GM12875 (cell line): ENCODE measurements at regions not wholly inside any gene's neighbourhood (a gene's known extent, or its start where the extent isn't known, plus 50 kb on each side); places are given as distances from the start of the nearest gene placed in this dataset.

Source experiments
- H3K4me3 ChIP-seq: one replicate; pipeline ENCODE4 v1.5.1; 2011; ENCODE audit warnings: low read depth, low read length, control low read depth
- TF ChIP-seq, protein P1 (sequence below): IDR thresholded peaks from 2 replicates; pipeline ENCODE4 v1.5.1; 2011; ENCODE audit warnings: low read depth, mild to moderate bottlenecking, control low read depth, inconsistent platforms, low read length, moderate library complexity, borderline replicate concordance; ENCODE audit not compliant: insufficient read depth

DNA sequence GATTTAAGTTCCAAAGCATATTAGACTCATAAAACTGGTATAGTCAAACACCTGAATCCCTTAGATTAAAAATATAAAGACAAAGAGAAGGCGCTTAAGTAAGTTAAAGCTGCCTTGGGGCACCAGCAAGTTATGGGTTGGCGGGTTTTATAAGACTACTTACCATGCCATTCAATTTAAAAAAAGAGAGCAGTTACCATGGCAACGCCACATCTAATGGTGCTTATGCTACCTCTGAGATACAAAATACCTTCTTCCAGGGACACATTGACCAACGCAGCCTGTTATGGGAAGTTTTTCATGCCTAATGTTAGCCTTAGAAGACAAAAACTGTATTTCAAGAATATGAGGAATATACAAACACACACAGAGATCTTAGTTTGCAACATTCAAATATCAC lies 713.6 kb downstream of the RNF144B start:
- no peak overlapping the region for H3K4me3 ChIP-seq
- TF ChIP-seq, protein P1, sequence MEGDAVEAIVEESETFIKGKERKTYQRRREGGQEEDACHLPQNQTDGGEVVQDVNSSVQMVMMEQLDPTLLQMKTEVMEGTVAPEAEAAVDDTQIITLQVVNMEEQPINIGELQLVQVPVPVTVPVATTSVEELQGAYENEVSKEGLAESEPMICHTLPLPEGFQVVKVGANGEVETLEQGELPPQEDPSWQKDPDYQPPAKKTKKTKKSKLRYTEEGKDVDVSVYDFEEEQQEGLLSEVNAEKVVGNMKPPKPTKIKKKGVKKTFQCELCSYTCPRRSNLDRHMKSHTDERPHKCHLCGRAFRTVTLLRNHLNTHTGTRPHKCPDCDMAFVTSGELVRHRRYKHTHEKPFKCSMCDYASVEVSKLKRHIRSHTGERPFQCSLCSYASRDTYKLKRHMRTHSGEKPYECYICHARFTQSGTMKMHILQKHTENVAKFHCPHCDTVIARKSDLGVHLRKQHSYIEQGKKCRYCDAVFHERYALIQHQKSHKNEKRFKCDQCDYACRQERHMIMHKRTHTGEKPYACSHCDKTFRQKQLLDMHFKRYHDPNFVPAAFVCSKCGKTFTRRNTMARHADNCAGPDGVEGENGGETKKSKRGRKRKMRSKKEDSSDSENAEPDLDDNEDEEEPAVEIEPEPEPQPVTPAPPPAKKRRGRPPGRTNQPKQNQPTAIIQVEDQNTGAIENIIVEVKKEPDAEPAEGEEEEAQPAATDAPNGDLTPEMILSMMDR = no peak

GRCh38 chr6:19102936-19103335 lies 715.8 kb downstream of the RNF144B start:
- TF ChIP-seq, protein P1 = no peak
- no peak overlapping the region for H3K4me3 ChIP-seq

- TF ChIP-seq, protein P1 = no peak
- H3K4me3 ChIP-seq = no peak overlapping the region
Measured at GRCh38 chr6:19107468-19107867, 720.3 kb downstream of the RNF144B start.

- H3K4me3 ChIP-seq = no peak overlapping the region
- TF ChIP-seq, protein P1 = no peak
Measured at GRCh38 chr6:19121521-19121920, 715.6 kb upstream of the ID4 start.

DNA sequence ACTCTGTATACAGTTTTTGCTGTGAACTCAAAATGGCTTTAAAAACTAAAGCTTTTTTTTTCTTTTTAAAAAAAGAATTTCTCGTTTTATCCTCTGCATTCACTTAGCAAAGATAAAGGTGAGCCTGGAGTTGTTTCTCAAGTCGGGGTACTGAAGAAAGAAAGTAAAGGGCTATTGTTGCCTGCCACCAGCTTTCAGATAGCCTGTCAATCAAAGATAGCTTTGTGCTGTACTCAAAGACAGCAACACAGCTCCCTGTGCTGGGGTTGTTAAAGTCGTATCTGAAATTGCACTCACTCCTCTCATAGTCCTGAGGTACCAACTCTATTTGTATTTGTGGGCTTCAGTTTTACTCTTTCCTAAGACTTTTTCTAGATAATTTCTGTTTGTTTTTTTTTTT lies 710.1 kb upstream of the ID4 start:
- H3K4me3 ChIP-seq = no peak overlapping the region
- TF ChIP-seq, protein P1 = no peak

- TF ChIP-seq, protein P1 = no peak
- no peak overlapping the region for H3K4me3 ChIP-seq
Measured at GRCh38 chr6:19128701-19129100, 708.5 kb upstream of the ID4 start.

DNA sequence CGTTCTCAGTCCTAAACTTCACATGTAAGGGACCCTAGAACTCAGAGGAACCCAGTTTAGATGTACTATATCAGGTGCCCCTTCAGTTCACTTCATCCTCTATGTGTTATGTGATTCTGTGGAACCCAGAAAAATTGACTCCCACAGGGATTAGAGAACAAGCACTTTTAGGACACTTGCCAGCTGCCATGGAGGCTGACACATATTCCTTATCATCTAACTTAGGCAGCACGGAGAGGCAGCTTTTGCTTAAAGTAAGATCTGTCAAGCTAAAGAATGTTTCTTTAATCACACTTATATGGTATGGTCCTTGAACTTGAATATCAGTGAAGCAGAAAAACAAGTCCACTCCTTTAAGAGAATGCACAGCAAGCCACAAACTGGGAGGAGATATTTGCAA lies 701.5 kb upstream of the ID4 start:
- H3K4me3 ChIP-seq = no peak overlapping the region
- TF ChIP-seq, protein P1 = no peak
